ENCODE measurements at regions not wholly inside any gene's neighbourhood (a gene's known extent, or its start where the extent isn't known, plus 50 kb on each side); places are given as distances from the start of the nearest gene placed in this dataset.

- peak; percentile 99 for TF ChIP-seq HDAC2 (CRISPR knock-in tag; IDR thresholded peaks at IDR 0.05)
- no peak for TF ChIP-seq ZNF276 (CRISPR knock-in tag; IDR thresholded peaks at IDR 0.05; ENCODE audit: low read depth)
- TF ChIP-seq POLR2A (IDR thresholded peaks at IDR 0.05; ENCODE audit: insufficient read depth in 1 of 2, low read depth in 2 of 2, low read length in 2 of 2): peak; percentile 55 to 71; a peak in 3 of 4 replicates
- peak; percentile 95 for TF ChIP-seq NCOA2 (CRISPR knock-in tag; IDR thresholded peaks at IDR 0.05)
- TF ChIP-seq, protein P1, sequence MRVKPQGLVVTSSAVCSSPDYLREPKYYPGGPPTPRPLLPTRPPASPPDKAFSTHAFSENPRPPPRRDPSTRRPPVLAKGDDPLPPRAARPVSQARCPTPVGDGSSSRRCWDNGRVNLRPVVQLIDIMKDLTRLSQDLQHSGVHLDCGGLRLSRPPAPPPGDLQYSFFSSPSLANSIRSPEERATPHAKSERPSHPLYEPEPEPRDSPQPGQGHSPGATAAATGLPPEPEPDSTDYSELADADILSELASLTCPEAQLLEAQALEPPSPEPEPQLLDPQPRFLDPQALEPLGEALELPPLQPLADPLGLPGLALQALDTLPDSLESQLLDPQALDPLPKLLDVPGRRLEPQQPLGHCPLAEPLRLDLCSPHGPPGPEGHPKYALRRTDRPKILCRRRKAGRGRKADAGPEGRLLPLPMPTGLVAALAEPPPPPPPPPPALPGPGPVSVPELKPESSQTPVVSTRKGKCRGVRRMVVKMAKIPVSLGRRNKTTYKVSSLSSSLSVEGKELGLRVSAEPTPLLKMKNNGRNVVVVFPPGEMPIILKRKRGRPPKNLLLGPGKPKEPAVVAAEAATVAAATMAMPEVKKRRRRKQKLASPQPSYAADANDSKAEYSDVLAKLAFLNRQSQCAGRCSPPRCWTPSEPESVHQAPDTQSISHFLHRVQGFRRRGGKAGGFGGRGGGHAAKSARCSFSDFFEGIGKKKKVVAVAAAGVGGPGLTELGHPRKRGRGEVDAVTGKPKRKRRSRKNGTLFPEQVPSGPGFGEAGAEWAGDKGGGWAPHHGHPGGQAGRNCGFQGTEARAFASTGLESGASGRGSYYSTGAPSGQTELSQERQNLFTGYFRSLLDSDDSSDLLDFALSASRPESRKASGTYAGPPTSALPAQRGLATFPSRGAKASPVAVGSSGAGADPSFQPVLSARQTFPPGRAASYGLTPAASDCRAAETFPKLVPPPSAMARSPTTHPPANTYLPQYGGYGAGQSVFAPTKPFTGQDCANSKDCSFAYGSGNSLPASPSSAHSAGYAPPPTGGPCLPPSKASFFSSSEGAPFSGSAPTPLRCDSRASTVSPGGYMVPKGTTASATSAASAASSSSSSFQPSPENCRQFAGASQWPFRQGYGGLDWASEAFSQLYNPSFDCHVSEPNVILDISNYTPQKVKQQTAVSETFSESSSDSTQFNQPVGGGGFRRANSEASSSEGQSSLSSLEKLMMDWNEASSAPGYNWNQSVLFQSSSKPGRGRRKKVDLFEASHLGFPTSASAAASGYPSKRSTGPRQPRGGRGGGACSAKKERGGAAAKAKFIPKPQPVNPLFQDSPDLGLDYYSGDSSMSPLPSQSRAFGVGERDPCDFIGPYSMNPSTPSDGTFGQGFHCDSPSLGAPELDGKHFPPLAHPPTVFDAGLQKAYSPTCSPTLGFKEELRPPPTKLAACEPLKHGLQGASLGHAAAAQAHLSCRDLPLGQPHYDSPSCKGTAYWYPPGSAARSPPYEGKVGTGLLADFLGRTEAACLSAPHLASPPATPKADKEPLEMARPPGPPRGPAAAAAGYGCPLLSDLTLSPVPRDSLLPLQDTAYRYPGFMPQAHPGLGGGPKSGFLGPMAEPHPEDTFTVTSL (CRISPR knock-in tag; IDR thresholded peaks at IDR 0.05; ENCODE audit: borderline replicate concordance): peak; percentile 35; the same call in 1 of the 2 replicates
- TF ChIP-seq MAZ (IDR thresholded peaks at IDR 0.05; ENCODE audit: borderline replicate concordance, low read depth, low read length): no peak
- TF ChIP-seq MAZ (CRISPR knock-in tag; IDR thresholded peaks at IDR 0.05; ENCODE audit: low read depth): peak; percentile 37
- TF ChIP-seq HMGA1 (CRISPR knock-in tag; conservative IDR thresholded peaks at IDR 0.05): no peak
- TF ChIP-seq ZNF484 (CRISPR knock-in tag; IDR thresholded peaks at IDR 0.05; ENCODE audit: borderline replicate concordance, low read depth): no peak
- TF ChIP-seq ZMAT3 (CRISPR knock-in tag; conservative IDR thresholded peaks at IDR 0.05): no peak
- TF ChIP-seq, protein P2, sequence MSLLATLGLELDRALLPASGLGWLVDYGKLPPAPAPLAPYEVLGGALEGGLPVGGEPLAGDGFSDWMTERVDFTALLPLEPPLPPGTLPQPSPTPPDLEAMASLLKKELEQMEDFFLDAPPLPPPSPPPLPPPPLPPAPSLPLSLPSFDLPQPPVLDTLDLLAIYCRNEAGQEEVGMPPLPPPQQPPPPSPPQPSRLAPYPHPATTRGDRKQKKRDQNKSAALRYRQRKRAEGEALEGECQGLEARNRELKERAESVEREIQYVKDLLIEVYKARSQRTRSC (CRISPR knock-in tag; IDR thresholded peaks at IDR 0.05; ENCODE audit: low read depth): no peak
- peak; percentile 94 for TF ChIP-seq MLX (CRISPR knock-in tag; IDR thresholded peaks at IDR 0.05)
- TF ChIP-seq ZNF674 (CRISPR knock-in tag; IDR thresholded peaks at IDR 0.05; ENCODE audit: low read depth): no peak
- TF ChIP-seq ZNF367 (CRISPR knock-in tag; IDR thresholded peaks at IDR 0.05; ENCODE audit: borderline replicate concordance): no peak
- TF ChIP-seq EP300 (IDR thresholded peaks at IDR 0.05; ENCODE audit: low read depth in 2 of 2, low read length in 2 of 2): peak; percentile 91 to 93
- peak; percentile 91 for TF ChIP-seq EP300 (CRISPR knock-in tag; IDR thresholded peaks at IDR 0.05; ENCODE audit: borderline replicate concordance)
- peak; percentile 55; the same call in 1 of the 2 replicates for TF ChIP-seq HNF4G (IDR thresholded peaks at IDR 0.05; ENCODE audit: borderline replicate concordance, low read depth, low read length)
- no peak for TF ChIP-seq HNF4G (CRISPR knock-in tag; IDR thresholded peaks at IDR 0.05; ENCODE audit: borderline replicate concordance, low read depth)
- no peak for TF ChIP-seq PRPF4 (IDR thresholded peaks at IDR 0.05; ENCODE audit: low read depth, low read length, poor library complexity, severe bottlenecking)
- no peak for TF ChIP-seq SETDB1 (CRISPR knock-in tag; IDR thresholded peaks at IDR 0.05; ENCODE audit: borderline replicate concordance)
- TF ChIP-seq SMAD1 (CRISPR knock-in tag; IDR thresholded peaks at IDR 0.05; ENCODE audit: borderline replicate concordance, low read depth): no peak
- no peak for TF ChIP-seq ZNF556 (CRISPR knock-in tag; IDR thresholded peaks at IDR 0.05; ENCODE audit: borderline replicate concordance)
Measured at GRCh38 chr20:17856024-17856564, 112.5 kb downstream of the SNX5 start (continued).

Data from HepG2 (cell line).